Endometrium (tissue), 2 donors: ENCODE measurements at regions not wholly inside any gene's neighbourhood (a gene's known extent, or its start where the extent isn't known, plus 50 kb on each side); places are given as distances from the start of the nearest gene placed in this dataset.

Source experiments
- FAIRE-seq: peaks from 2 replicates; lab custom pipeline; 2012; peaks lifted over from hg19 to GRCh38; lab: Jason Lieb, UNC
- donor health status: control.
- donor health status: control.

- FAIRE-seq = no peak
Observed at GRCh38 chr2:71812736-71813135, 334.9 kb downstream of the CYP26B1 start.

- no peak for FAIRE-seq
Observed at GRCh38 chr2:71811726-71812125, 335.9 kb downstream of the CYP26B1 start.

DNA sequence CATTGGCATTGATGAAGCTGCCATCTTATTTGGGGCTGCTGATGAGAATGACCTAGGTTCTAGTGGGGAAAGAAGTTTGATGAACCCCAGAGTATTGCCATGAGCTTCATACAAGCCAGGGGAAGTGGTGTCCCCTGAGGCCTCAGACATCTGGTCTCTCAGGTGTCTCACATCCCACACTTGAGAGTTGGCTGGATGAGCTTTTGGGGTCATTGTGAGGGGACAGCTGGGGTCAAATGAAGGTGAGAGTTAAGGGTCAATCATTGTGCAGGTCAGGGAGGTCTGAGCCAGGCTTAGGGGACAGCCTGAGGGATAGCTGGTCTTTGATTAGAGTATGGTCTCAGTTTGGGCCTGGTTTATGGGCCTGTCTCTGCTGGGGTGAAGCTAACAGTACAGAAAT, 336.5 kb downstream of the CYP26B1 start:
- no peak for FAIRE-seq

GRCh38 chr2:71807581-71808451, 339.8 kb downstream of the CYP26B1 start:
- no peak for FAIRE-seq

- no peak for FAIRE-seq
Observed at GRCh38 chr2:71806432-71806831, 341.2 kb downstream of the CYP26B1 start.

DNA sequence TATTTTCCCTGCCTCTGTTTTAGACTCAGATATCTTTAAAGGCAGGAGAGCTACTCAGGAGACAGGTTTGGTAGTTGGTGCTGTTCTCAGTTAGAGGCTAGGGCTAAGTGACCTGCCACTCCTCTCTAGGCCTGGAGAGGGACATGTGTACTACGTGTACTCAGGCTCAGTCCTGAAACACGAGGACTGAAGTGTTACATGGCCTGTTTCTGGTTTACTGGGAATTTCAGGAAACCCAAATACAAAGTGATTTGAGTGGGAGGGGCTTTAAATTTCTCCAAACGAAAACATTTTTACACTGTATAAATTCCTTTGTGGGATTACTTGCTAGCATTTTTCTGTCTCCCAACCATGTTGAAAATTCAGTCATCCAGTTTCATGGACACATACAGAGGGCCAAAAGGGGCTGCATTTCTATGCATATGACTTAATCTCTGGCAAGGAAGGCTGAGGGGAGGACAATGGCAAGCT, 343.3 kb downstream of the CYP26B1 start:
- FAIRE-seq = peak; percentile 46

DNA sequence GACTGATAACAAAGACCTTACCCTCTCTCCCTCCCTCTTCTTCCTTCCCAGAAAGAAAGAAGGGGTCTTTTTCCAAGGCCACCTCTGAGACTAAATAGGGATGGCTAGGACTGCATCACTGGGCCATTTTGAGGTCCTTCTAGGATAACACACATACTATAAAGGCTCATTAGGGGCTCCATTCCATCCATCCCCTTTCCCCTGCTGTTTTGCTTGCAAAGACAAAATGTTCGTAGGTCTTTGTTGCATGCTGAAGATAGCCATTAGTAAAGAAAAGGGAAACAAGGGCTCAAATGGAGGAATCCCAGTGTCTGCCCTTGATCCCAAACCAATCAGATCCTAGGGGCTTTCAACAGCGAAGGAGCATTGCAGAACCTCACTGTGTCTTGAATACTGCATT, 344.3 kb downstream of the CYP26B1 start:
- no peak for FAIRE-seq

DNA sequence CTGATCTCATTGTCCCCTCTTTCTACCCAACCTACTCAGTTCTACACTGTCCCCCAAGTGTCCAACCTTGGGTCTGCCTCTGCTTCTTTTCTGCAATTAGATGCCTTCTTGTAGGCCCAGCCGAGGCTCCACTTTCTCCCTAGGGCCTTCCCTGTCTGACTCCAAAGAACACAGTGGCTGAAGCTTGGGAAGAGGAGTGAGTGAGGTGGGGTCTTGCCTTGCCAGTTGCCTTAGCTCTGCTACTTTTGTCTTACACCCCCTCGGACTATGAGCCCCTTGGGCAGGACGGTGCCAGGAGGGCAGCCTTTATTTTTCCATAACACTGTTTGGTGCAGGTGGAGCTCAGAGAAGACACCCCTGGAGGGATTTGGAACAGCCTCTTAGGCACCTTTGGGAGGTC, 345.1 kb downstream of the CYP26B1 start:
- FAIRE-seq = no peak

DNA sequence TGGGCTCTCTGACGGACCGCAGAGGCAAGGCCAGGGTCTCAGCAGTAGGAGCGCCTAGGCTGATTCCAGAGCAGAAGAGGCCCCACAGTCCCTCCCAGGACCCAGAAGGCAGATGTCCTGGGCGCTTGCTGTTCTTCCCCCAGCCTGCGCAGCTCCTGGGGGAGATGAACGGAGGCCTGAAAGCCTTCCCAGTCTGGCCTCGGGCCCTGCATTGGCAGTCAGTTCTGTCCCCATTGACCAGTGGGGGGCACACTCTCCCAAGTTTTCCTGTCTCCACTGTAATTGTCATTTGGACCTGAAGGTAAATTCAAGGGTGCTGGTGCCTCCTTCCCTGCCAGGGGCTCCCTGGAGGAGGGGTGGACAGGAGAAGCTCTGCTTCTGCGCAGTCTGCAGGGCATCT, 345.7 kb downstream of the CYP26B1 start:
- FAIRE-seq = no peak

GRCh38 chr2:71801556-71801955, 346.1 kb downstream of the CYP26B1 start:
- FAIRE-seq = no peak

GRCh38 chr2:71800851-71801250, 346.8 kb downstream of the CYP26B1 start:
- peak; percentile 72 for FAIRE-seq

- no peak for FAIRE-seq
Observed at GRCh38 chr2:71800106-71800809, 346.9 kb downstream of the DYSF start.

DNA sequence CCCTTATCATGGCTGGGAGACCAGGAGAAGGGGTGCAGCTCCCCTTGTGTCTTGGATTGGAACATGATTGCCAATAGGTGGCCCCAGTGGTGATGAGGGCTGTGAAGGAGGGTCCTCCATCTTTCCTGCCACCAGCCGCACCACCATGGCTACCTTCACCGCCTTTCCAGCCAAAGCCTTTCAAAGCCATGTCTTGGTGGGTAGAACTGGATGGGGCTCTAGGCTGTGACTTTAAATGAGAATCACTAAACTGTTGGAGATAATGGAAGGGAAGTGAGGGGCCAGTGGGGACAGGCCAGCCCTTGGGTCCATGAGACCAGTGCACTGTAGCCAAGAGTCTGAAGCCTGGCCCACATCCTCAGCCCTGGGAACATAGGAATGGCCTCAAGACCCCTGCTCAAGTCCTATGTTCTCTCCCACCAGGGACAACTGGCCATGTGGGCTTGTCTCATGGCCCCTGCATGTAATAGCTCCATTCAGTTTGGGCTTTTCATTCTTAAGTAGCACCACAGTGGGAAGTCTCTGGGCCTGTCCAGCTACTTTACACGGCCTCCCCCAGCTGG, 345.7 kb downstream of the DYSF start:
- no peak for FAIRE-seq

DNA sequence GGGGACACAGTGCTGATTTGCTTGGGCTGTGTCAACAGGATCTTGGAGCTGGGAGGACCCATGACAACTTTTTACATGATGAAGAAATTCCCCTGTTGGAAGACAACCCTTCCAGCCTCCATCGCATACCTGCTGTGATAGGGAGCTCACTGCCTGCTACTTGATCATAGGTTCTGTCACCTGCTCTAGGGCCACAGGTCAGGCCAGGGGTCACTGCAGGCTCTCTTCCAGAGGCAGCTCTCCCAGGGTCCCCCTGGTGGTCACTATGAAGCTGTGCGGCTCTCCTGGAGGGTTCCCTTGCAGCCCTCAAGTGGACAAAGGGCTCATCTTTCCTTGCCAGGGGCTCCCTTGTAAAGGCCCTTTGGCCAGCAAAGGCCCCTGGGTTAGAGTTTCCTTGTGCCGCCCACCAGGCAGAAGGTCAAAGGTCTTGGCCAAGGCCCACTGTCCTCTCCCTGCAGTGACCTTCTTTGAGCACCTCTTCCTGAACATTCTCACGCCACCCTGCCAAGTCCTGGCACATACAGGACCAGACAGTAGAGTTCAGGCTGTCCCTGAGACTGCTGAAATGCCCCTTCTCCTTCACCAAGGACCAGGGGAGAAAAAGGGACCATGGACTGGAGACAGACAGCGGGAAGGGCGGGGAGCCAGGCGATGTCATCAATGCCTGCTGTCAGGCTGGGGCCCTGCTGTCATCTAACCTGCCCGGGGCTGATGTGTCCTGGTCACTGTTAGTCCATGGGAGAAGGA, 345.1 kb downstream of the DYSF start:
- FAIRE-seq = no peak

- FAIRE-seq = no peak
Observed at GRCh38 chr2:71797035-71797810, 343.9 kb downstream of the DYSF start.

DNA sequence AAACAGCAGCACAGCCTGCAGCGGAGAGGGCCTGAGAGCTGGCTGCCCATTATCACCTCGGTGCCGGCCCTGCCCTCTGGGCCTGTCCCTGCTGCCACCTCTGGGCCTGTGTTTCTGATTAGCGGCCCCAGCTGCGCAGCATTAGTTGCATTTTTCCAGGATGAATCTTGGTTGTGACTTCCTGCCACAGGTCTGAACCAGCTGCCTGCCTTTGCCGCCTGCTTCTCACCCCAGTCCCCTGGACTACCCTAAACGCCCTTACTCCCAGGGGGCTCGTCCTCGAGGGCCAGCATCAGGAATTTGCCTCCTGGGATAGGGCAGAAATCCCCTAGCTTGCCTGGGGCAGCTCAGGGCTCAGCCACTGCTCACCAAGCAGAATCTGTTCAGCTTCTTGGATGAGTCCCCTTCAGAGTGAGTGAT, 342.8 kb downstream of the DYSF start:
- no peak for FAIRE-seq

DNA sequence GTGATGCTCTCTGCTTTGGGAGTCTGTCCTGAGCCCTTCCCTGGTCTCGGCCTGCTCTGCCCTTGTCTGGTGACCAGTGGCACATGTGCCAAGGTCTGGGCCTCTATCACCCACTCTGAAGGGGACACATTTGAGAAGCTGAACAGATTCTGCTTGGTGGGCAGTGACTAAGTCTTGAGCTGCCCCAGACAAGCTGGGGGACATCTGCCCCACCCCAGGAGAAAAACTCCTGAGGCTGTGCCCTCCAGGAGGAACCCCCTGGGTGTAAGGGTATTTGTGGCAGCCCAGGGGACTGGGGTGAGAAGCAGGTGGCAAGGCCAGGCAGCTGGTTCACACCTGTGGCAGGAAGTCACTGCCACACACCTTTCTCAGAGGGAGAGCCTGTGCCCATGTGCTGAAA, 342.1 kb downstream of the DYSF start:
- no peak for FAIRE-seq

DNA sequence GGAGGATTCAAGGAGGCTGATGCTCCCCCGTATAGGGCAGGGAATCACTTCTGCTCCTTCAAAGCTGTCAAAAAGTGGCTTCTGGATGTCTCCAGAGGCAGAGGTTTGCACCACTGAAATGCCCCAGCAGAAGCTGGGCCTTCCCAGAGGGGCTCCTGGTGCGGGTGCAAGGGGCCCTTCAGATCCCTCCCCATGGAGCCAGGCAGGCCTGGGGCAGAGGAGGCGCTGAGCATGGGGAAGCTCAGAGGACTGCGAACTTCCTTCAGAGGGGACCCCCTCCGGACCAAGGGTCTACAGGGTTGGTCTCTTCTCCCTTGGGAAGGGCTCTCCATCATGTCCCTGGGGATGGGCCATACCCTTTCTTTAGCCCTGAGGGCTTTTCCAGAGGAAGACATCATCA, 341.2 kb downstream of the DYSF start:
- no peak for FAIRE-seq

DNA sequence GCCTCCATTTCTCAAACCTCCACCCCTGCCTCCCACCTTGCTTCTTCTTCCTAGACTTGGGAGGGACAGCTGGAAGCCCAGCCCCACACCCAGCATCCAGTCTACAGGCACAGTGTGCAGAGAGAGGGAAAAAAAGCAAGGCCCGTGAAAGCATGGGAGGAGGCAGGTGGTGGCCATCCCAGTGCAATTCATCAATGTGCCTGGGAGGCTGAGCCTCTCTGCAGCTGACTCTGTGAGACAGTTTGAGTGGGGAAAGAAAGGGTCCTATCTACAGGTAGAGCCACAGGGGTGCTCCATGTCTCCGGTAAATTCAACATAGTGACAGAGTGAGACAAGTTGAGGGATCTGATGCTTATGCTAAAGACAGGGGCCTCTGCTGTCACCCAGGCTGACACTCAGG, 340.6 kb downstream of the DYSF start:
- no peak for FAIRE-seq

DNA sequence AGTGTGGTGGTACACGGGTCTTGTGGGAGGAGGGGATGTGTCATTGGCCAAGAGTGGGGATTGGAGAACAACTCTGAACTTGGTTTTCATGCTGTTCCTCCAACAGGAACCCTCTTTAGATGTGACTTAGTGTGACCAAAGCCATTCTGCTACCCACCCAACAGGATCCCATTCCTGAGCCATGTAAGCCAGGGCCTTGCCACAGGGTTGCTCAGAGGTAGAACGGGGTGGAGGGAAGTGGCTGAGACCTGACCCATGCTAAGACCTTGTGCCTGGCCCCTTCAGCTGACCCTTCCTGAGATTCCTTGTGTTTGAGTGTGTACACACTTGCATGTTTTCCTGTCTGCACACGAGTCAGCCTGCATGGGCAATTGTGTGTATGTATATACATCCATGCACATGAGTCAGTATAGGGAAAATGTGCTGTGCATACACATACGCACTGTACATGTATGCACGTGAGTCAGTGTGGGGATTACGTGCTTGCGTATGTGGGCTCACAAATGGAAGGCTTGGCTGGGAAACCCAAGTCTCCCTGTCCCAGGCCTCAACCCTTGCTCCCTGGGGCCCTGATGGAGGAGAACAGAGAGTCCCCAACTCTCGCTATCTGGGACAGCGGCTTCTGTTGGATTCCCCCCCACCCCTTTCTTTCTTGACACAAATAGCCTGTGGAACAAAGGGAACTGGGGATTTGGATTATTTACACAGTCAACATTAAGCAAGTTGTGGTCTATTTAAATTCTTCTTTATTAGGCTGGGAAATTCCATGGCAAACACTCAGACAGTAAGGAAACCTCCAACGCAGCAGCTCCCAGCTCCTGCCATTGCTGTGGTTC, 339.8 kb downstream of the DYSF start:
- no peak for FAIRE-seq
